NCI-H2196 treated with DMSO at 0.1 percent for 48 hours (cell line): ENCODE measurements at regions not wholly inside any gene's neighbourhood (a gene's known extent, or its start where the extent isn't known, plus 50 kb on each side); places are given as distances from the start of the nearest gene placed in this dataset.

Experiments
- DNase-seq: peaks from one replicate; lab custom pipeline; 2025; ENCODE audit not compliant: unreplicated experiment; lab: John Stamatoyannopoulos, UW

GRCh38 chr5:39846144-39846543 is 421.4 kb upstream of the DAB2 start:
- DNase-seq = no peak

- DNase-seq = no peak
Measured at GRCh38 chr5:39843767-39844166, 419.0 kb upstream of the DAB2 start.

GRCh38 chr5:39835371-39835770 is 410.6 kb upstream of the DAB2 start:
- no peak for DNase-seq

GRCh38 chr5:39829441-39829840 is 404.7 kb upstream of the DAB2 start:
- no peak for DNase-seq

- DNase-seq = no peak
Measured at GRCh38 chr5:39826051-39826450, 401.3 kb upstream of the DAB2 start.

GRCh38 chr5:39825301-39825700 is 400.5 kb upstream of the DAB2 start:
- no peak for DNase-seq

- no peak for DNase-seq
Measured at GRCh38 chr5:39822020-39822419, 397.2 kb upstream of the DAB2 start.

GRCh38 chr5:39816866-39817265 is 392.1 kb upstream of the DAB2 start:
- no peak for DNase-seq

- no peak for DNase-seq
Measured at GRCh38 chr5:39816156-39816845, 391.5 kb upstream of the DAB2 start.

GRCh38 chr5:39815711-39816110 is 390.9 kb upstream of the DAB2 start:
- no peak for DNase-seq

- DNase-seq = no peak
Measured at GRCh38 chr5:39811381-39811780, 386.6 kb upstream of the DAB2 start.

- DNase-seq = no peak
Measured at GRCh38 chr5:39808656-39809055, 383.9 kb upstream of the DAB2 start.

GRCh38 chr5:39801306-39801705 is 376.5 kb upstream of the DAB2 start:
- DNase-seq = no peak

- no peak for DNase-seq
Measured at GRCh38 chr5:39800042-39800601, 375.3 kb upstream of the DAB2 start.

- no peak for DNase-seq
Measured at GRCh38 chr5:39799242-39799641, 374.5 kb upstream of the DAB2 start.

GRCh38 chr5:39794513-39795210 is 369.9 kb upstream of the DAB2 start:
- no peak for DNase-seq

GRCh38 chr5:39785410-39785809 is 360.6 kb upstream of the DAB2 start:
- no peak for DNase-seq

- no peak for DNase-seq
Measured at GRCh38 chr5:39783756-39784421, 359.1 kb upstream of the DAB2 start.

- no peak for DNase-seq
Measured at GRCh38 chr5:39780347-39780746, 355.6 kb upstream of the DAB2 start.

- DNase-seq = no peak
Measured at GRCh38 chr5:39779831-39780230, 355.1 kb upstream of the DAB2 start.

GRCh38 chr5:39775797-39776365 is 351.1 kb upstream of the DAB2 start:
- DNase-seq = no peak
